Neural crest cell (in vitro differentiated cells): ENCODE measurements at regions not wholly inside any gene's neighbourhood (a gene's known extent, or its start where the extent isn't known, plus 50 kb on each side); places are given as distances from the start of the nearest gene placed in this dataset.

Source experiments
- DNase-seq: peaks from one replicate; pipeline ENCODE4 v3.0.0; 2021; ENCODE audit warnings: low read depth, mixed read lengths, low spot score
- H3K27ac Mint-ChIP-seq: one replicate; pipeline ENCODE4 v1.8.0; 2021; ENCODE audit warnings: mild to moderate bottlenecking, mixed read lengths; ENCODE audit not compliant: unreplicated experiment
- H3K27me3 Mint-ChIP-seq: 2 replicates; pipeline ENCODE4 v1.8.0; 2021; ENCODE audit warnings: low read depth, mild to moderate bottlenecking, mixed read lengths
- H3K36me3 Mint-ChIP-seq: 2 replicates; pipeline ENCODE4 v1.8.0; 2021; ENCODE audit warnings: low read depth, mild to moderate bottlenecking, mixed read lengths
- H3K4me1 Mint-ChIP-seq: 2 replicates; pipeline ENCODE4 v1.8.0; 2021; ENCODE audit warnings: mixed read lengths
- H3K4me3 Mint-ChIP-seq: one replicate; pipeline ENCODE4 v1.8.0; 2021; ENCODE audit warnings: mild to moderate bottlenecking, mixed read lengths
- H3K9me3 Mint-ChIP-seq: 2 replicates; pipeline ENCODE4 v1.8.0; 2021; ENCODE audit warnings: mixed read lengths
- TF ChIP-seq, protein P1 (sequence below): fragments of 200-600 bp; sonication (generic); conservative IDR thresholded peaks from 2 replicates; pipeline ENCODE4 v1.5.0; 2021; ENCODE audit warnings: antibody characterized with exemption, mild to moderate bottlenecking

DNA sequence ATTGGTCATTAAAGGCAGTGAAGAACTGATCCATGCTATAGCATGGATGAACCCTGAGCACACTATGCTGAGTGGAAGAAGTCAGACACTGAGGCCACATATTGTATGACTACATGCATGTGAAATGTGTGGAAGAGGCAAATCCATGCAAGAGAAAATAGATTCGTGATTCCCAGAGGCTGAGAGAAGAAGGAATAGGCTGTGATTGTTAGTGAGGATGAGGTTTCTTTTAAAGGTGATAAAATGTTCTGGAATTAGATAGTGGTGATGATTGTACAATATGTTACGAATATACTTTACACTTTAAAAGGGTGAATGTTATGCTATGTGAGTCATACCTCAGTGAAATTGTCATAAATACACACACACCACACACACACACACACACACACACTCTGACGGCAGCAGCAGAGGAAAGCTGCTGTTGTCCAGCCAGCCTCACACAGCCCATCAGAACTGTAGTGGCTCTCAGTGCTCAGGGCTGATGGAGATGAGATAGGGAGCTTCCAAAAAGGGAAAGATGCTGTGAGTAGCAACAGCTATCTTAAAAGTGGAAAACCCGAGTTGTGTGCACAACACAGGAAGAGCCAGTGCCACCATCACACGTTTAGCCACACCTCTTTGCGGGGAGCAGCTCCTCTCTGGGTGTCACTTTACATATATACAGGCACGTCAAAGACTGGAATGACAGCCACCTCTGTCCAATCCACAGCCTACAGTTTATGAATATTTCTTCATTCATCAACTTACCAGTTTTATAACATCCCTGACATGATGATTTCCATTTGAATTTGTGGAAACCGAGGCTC lies 153.0 kb downstream of the SPATA19 start:
- H3K36me3 Mint-ChIP-seq: peaks cover 2% of the 10 kb centered on the region
- H3K27ac Mint-ChIP-seq: no peak overlapping the region
- H3K4me1 Mint-ChIP-seq: no peaks in the 10 kb centered on the region
- H3K27me3 Mint-ChIP-seq: no peaks in the 10 kb centered on the region
- no peak for DNase-seq
- H3K9me3 Mint-ChIP-seq: peaks cover 10% of the 10 kb centered on the region
- no peak overlapping the region for H3K4me3 Mint-ChIP-seq
- TF ChIP-seq, protein P1, sequence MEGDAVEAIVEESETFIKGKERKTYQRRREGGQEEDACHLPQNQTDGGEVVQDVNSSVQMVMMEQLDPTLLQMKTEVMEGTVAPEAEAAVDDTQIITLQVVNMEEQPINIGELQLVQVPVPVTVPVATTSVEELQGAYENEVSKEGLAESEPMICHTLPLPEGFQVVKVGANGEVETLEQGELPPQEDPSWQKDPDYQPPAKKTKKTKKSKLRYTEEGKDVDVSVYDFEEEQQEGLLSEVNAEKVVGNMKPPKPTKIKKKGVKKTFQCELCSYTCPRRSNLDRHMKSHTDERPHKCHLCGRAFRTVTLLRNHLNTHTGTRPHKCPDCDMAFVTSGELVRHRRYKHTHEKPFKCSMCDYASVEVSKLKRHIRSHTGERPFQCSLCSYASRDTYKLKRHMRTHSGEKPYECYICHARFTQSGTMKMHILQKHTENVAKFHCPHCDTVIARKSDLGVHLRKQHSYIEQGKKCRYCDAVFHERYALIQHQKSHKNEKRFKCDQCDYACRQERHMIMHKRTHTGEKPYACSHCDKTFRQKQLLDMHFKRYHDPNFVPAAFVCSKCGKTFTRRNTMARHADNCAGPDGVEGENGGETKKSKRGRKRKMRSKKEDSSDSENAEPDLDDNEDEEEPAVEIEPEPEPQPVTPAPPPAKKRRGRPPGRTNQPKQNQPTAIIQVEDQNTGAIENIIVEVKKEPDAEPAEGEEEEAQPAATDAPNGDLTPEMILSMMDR: no peak

DNA sequence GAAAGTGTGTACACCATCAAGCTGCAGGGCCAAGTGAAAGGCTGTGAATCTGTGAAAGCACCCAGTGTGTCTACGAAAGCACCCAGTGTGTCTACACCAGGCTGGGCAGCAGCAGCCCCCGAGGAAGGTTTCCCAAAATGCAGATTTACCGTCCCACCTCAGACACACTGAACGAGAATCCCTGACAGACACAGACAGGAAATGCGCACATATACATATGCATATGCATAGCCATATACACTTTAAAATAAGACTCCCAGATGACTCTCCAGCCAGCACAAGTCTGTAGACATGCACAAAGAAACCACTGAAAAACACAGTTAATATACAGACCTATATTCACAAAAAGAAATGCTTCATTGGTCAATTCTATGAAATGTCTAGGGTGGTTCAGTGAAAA lies 155.5 kb upstream of the OPCML start:
- no peak for DNase-seq
- Mint-ChIP-seq H3K4me3 (no peak overlapping the region), H3K27me3 (no peaks in the 10 kb centered on the region), H3K4me1 (no peaks in the 10 kb centered on the region), H3K36me3 (peaks cover 2% of the 10 kb centered on the region), H3K9me3 (peaks cover 8% of the 10 kb centered on the region), H3K27ac (no peak overlapping the region)
- TF ChIP-seq, protein P1: no peak

DNA sequence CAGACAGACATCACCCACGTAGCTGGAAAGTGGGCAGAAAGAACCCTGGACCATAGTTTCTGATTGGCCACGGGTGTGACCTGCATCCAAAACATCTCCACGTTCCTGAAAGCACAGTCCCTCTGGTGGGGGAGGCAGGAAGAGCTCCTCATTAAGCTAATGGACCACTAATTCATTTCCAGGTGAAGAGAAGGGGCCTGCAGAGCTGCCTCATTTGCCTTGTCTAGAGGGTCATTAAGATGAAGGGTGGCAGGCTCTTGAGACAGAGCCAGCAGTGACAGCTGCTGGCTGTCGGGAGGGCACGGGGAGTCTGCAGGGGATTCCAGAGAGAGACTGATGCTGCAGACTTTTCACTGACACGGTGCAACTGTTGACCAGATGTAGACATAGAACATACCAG lies 149.6 kb upstream of the OPCML start:
- Mint-ChIP-seq H3K27ac (no peak overlapping the region), H3K27me3 (no peaks in the 10 kb centered on the region)

DNA sequence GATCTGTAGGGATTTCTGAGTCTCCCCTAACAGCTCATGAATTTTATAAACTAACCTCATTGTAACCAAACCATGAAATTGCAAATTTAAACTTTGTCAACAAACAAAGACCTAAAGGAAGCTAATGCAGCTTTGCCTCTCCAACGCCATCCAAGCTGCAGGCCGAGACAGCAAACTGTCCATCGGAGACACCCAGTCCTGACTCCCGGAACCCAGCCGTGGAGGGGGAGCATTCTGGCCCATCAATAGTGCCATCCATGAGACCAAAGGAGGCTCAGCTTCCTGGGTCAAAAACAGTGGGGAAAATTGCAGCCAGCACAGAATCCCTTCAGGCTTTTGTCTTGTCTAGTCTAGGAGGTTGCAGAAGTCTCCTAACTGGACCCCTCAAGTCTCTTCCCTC lies 147.6 kb upstream of the OPCML start:
- DNase-seq: no peak
- Mint-ChIP-seq H3K27me3 (no peaks in the 10 kb centered on the region), H3K4me1 (peaks cover 17% of the 10 kb centered on the region)

More for the DNA sequence above, 149.6 kb upstream of the OPCML start:
- Mint-ChIP-seq H3K9me3 (no peaks in the 10 kb centered on the region), H3K4me3 (no peak overlapping the region), H3K36me3 (no peaks in the 10 kb centered on the region), H3K4me1 (peaks cover 9% of the 10 kb centered on the region)
- TF ChIP-seq, protein P1: peak; percentile 35
- DNase-seq: no peak

DNA sequence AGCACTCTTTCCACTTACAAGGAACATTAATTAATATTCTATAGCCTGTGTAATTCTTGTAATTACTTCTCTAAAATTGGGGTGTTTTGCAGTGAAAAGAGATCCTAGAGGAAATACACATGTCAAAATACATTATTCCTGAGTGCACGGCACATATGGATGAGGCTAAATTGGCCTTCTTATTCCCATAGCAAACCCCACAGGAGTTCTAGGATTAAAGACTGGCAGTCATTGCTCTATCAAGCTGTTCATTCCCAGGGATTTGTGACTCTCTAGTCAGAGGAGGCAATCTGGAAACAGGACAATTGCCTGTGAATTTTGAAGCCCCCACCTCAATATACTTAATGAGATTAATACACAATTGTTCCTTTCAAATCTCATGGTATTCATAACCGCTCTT lies 145.9 kb upstream of the OPCML start:
- TF ChIP-seq, protein P1: no peak
- DNase-seq: no peak
- no peak overlapping the region for H3K27ac Mint-ChIP-seq
- H3K9me3 Mint-ChIP-seq: no peaks in the 10 kb centered on the region
- H3K36me3 Mint-ChIP-seq: no peaks in the 10 kb centered on the region
- H3K4me3 Mint-ChIP-seq: no peak overlapping the region
- no peaks in the 10 kb centered on the region for H3K27me3 Mint-ChIP-seq
- H3K4me1 Mint-ChIP-seq: peaks cover 17% of the 10 kb centered on the region

More for the DNA sequence above, 147.6 kb upstream of the OPCML start:
- Mint-ChIP-seq H3K36me3 (no peaks in the 10 kb centered on the region), H3K9me3 (no peaks in the 10 kb centered on the region), H3K4me3 (no peak overlapping the region), H3K27ac (no peak overlapping the region)
- TF ChIP-seq, protein P1: no peak
